Stomach (tissue), 4 donors: ENCODE measurements at regions not wholly inside any gene's neighbourhood (a gene's known extent, or its start where the extent isn't known, plus 50 kb on each side); places are given as distances from the start of the nearest gene placed in this dataset.

ENCODE experiments used
- CTCF ChIP-seq, 7 experiments: fragments of 450-650 bp in 4 of 7; fragments of 200-600 bp in 3 of 7; sonication (generic) in 3 of 7; IDR thresholded peaks; one replicate each; pipeline ENCODE4 v1.5.1; 2016 to 2019; ENCODE audit warnings: antibody characterized with exemption in 7 of 7, control low read depth in 2 of 7, mild to moderate bottlenecking in 1 of 7
- EP300 ChIP-seq: sonication (generic); formaldehyde crosslinking; IDR thresholded peaks from one replicate; pipeline ENCODE4 v1.6.1; 2017; ENCODE audit warnings: antibody characterized with exemption

GRCh38 chr4:41359836-41360213, 103.1 kb downstream of the UCHL1 start:
- no peak for TF ChIP-seq CTCF (IDR thresholded peaks at IDR 0.05)
- TF ChIP-seq EP300, result no peak
